GM19351 (cell line): ENCODE measurements at regions not wholly inside any gene's neighbourhood (a gene's known extent, or its start where the extent isn't known, plus 50 kb on each side); places are given as distances from the start of the nearest gene placed in this dataset.
A peak's percentile ranks its signal among the peaks of the same experiment; 100 is the strongest.

Experiments
- ATAC-seq: cut with Tn5 transposase; IDR thresholded peaks from one replicate; pipeline ENCODE4 v1.9.1; 2021; ENCODE audit warnings: mild to moderate bottlenecking, moderate library complexity; ENCODE audit not compliant: unreplicated experiment

DNA sequence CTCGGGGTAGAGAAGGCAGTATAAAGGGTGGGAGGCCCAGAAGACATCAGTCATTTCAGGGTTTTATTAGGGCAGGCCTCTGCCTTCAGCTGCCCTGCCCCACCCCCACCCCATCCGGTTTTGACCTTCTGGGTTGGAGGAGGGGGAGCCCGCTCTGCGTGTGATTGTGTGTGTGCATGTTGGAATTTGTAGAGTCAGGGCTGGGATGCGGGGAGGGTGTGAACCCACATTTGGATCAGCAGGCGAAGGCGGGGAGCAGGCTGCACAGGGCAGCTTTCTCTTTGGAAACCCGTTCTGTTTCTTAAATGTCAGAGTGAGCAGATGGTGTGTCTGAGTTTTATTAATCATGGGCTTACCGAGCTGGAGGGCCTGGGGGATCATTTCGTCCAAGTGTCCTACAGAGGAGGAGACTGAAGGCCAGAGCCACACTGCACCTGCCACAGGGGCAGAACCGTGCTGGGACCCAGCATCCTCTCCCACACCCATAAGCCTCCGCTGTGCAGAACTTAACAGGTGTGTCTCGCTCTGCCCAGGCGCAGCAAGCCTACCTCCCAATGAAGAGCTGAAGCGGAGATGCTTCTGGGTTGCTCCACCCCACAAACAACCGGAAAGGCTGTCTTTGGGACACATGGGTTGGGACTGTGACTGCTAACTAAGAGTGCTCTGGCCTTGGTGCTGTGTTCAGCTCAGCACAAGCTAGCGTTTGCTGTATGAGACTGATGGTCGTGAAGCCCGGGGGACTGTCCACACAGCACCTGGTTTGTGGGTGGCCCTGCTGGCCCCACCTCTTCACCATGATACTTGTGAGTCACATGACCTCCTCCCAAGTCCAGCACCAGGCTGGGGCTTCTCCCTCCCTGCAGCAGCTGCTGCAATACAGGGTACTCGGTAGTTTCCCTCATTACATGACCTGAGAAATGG lies 70.9 kb upstream of the GSE1 start:
- ATAC-seq: no peak

DNA sequence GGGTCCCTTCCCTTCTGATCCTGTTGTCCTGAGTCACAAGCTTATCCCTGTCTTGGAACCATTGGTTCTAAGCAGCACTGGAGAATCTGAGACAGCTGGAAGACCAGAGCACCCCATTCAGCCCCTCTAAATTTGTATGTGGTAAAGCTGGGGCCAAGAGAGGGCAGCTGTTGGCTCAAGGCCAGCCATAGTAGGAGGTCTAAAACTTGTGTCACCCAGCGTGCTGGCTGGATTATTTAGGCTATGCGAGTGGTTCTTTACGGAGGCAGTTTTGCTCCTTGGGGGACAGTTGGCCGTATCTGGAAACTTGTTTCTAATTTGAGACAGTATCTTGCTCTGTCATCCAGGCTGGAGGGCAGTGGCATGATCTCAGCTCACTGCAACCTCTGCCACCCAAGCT lies 69.6 kb upstream of the GSE1 start:
- ATAC-seq: no peak

DNA sequence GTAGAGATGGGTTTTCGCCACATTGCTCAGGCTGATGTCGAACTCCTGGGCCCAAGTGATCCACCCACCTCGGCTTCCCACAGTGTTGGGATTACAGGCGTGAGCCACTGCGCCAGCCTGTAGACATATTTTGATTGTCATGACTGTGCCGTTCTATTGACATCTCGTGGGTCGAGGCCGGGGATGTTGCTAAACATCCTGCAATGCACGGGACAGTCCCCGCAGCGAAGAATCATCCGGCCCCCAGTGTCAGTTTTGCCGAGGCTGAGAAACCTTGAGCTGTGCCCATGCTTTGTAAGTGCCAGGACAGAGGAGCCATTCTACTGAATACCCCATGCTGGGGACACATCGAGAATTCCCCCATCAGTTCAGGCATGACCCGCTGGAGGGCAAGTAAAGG lies 69.1 kb upstream of the GSE1 start:
- ATAC-seq: no peak

DNA sequence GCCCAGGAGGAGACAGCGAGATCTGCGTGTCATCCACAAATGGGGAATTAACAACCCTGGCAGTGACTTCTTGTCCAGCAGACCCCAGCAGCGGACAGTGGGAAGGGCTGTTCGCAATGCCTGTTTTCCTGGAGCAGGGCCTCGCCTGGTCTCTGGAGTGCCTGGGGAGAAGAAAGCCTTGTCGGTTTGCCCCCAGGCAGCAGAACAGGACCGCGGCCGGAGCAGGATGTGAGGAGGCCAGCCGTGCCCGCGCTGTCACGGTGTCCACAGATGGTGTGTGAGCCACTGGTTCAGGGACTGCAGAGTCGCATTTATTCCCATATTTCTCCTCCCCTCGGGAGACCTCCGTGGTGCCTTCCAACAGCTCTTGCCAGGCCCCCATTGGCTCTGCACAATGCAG lies 68.5 kb upstream of the GSE1 start:
- no peak for ATAC-seq

DNA sequence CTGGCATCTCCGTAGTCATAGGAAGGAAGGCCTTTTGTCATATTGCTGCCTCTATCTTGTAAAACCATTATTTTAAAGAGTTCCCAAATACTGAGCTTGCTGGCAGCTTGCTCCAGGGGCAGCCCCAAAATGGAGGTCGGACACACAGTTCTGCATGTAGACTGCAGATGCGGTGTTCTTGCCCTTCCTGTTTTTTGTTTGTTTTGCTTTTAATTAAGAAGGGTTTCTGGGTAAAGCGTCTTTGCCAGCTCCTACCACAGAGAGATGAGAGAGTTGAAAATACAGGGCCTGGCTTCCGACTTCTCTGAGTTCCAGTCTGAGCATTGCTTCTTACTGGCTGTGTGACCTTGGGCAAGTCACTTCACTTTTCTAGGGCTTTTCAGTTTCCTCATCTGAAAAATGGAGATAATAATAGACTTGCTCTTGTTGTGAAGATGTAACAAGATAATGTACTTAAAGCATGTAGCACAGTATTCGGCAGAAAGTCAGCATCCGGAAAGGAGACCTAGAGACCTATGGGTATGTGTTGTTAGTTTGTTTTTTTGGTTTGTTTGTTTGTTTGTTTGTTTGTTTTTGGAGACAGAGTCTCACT lies 67.8 kb upstream of the GSE1 start:
- ATAC-seq: no peak

DNA sequence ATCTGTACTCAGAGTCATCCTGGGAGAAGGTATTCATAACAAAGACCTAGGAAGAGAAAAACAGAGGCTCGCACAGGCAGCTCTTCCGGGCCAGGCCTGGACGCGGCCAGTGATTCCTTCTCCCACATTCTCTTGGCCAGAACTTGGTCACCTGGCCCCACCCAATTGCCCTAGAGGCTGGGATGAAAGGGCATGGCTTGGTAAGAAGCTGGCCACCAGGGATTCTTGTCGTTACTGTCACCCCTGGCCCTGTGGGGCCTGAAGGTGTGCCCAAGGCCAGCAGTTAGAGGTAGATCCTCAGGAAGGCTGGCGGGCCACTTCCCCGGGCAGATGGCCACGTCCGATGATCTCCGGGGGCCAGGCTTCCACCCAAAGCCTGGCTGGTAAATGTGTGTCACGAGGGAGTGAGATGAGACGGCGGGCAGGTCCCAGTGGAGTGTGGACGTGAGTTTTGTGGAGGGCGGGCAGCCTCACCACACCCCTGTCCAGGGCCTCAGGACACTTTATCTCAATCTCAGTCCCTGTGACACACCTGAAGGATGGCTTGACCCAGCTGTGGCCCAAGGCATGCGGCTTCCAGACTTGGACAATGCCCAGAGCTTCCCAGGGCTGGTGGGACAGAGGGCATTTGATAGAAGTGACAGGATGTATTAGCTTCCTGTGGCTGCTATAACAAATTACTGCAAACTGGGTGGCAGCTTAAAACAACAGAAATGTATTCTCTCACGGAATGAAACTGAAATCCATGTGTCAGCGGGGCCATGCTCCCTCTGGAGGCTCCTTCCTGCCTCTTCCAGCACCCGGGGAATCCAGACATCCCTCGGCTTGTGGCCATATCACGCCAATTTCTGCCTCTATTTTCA lies 66.3 kb upstream of the GSE1 start:
- ATAC-seq: no peak

DNA sequence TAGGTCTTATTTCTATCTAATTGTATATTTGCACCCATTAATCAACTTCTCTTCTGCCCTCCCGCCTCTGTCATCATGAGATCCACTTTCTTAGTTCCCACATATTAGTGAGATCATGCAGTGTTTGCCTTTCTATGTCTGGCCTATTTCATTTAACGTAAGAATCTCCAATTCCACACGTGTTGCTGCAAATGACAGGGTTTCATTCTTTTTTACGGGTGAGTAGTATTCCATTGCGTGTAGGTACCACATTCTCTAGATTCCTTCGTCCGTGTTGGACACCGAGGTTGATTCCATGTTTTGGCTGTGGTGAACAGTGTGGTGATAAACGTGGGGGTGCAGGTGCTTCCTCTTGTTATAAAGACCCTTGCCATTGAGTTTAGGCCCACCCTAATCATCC lies 64.7 kb upstream of the GSE1 start:
- ATAC-seq: no peak

DNA sequence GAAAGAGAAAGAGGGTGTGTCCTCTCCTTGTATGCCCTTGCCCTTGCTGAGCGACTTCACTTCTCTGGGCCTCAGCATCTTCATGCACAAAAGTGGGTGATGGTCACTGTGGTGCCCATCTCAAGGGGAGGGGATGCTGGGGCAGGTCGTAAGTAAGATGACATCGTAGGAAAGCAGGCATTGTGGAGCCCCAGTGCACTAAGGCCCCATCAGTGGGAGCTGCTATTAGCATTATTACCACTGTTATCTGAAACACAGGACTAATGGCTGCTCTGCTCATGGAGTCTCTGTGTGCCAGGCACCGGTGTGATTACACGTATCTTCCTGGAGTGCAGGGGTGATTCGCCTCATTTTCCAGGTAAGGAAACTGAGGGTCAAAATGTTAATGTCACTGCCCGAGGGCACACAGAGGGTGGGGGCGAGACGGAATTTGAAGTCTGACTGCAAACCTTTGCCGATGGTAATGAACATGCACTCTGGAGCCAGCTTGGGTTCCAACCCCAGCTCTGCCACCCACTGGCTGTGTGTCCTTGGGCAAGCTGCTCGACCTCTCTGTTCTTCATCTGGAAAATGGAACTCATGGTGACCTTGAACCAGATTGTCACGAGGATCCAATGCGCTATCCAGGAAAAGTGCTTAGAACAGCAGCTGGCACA lies 63.2 kb upstream of the GSE1 start:
- ATAC-seq: no peak

DNA sequence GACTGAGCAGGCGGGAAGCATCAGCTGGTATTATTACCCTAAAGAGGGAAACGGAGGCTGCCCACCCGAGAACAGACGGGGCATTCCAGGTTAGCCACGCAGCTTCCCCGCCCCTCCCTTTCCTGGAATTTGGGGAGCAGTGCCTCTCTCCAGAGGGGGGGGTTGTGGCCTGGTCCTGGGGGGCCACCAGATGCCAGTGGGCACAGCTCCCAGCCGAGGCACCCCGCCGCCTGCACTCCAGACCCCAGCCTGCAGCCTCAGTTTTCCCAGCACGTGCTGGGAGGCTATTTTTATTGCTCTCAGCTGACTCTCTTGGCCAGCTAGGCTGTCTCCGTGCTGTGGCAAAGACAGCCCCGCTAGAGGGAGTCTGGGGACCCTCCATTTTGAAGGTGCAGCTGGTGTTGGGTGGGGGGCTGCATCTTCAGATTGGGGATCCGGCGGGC lies 62.7 kb upstream of the GSE1 start:
- no peak for ATAC-seq

DNA sequence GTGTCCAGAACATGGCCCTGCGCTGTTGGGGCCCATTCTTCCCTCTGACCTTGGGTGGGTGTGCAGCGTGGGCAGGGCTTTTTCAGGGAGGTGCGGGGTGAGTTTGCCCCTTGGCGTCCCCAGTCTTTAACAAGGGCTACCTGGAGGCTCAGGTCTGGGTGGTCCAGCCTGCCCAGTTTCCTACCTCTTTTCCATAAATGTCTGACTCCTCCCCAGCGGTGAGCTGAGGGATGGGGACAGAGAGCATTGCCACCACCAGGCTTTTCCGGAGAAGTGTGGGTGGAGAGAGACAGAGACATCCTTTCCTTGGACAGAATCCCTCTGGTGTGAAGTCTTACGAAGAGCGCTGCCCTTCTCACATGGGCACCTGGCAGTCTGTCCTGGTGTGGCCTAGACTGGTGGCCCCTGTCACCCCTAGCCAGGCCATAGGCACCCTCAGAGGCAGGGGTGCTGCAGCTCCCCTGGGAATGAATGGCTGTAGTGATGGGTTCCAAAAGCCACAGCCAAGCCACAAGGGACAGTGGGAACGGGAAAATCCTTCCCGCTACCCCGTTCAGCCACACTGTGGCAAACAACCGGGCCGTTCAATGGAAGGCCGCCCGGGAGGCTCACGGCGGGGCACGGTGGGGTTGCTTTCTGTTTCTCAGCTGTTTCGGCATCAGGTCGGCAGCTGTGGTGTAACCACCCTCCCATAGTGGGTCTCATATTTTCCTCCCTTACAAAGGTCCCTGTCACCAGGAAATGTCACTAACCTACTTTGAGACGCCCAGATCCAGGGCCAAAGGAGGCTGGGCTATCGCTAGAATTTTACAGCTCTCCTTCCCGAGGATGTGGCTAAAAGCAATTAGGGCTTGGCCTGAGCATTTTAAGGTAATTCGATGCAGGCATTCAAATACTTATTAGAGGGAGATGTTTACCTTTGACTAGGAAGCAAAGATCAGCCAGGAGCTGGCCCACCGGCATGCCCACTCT lies 61.9 kb upstream of the GSE1 start:
- no peak for ATAC-seq

DNA sequence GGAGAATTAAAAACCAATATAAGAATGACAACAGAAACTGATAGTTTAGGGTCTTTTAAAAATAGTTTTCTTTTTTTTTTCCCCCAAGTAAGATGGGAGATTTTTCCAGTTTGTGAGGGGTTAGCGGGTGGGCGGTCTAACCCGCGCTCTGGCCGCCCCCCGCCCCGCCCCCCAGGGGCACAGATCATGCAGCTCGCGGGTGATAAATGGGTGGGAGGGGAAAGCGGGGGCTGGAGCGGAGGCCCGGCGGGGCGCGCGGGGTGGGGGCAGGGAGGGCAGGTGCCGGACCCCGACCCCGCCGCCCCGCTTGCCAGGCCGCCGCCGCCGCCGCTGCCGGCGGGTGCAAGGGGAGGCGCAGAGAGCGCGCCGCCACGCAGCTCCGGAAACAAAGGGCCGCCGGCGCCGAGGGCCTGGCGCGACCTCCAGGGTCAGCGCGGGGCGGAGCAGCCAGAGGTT lies 60.1 kb upstream of the GSE1 start:
- no peak for ATAC-seq

DNA sequence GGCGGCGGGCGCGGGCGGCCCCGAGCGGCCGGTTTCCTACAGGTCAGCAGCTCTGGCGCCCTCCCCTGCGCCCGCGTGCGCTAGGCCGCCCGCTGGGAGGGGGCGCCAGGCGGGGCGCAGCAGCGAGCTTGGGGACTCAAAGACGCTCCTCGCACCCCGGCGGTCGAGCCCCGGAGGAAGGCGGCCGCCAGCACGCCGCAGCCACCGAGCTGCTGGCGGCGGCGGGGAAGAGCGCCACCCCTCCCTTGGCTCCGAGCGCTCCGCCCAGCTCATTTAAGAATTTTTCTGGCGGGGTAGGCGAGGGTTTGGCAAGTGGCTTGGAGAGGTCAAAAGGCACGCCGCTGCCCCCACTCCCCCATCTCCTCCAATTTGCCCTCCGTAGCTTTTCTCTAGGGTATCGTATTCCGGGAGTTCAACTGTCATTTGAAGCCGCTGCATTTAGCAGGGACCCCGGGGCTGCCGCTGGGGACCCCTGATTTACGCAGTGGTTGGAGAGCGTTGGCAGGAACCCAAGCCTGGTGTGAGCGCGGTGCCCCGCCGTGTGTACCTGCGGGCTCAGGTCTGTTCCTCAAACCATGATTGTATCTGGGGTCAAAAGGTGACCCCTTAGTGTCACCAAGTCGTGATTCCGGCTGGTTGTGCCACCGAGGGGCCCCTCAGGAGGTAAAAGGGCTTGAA lies 59.5 kb upstream of the GSE1 start:
- peak; percentile 37 for ATAC-seq

DNA sequence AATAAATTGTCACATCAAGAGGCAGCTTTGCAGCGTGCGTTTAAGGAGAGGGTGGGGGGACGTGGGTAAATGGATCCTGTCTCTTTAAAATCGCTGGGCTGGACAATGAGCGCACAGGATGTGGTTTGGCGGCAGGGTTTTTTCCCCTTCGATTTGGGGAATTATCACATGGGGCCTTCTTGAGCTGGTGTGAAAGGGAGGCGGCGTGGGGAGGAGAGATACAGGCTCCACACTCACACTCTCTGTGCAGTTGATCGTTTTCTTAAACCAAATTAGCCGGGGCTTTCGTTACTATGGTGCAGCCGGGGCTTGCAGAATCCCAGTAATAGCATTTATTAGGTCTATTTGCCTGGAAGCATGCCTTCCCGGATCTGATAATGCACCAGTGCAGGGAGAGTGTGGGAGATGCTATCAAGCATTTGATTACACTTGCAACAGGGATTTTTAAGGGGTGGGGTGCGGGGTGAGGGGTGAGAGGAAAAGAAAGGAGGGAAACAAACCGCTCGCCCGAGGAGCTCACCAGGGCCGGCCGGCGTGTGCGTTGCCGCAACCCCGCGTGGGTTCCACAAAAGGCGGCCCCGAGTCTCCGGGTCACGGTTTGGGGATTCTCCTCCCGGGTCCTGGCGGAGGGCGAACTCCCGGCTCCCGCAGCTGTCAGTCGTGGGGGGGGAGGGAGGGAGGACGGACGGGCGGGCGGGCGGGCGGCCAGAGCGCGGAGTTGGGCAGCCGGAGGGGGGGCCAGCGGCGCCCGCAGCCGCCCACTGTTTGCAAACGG lies 58.8 kb upstream of the GSE1 start:
- ATAC-seq: peak; percentile 52

DNA sequence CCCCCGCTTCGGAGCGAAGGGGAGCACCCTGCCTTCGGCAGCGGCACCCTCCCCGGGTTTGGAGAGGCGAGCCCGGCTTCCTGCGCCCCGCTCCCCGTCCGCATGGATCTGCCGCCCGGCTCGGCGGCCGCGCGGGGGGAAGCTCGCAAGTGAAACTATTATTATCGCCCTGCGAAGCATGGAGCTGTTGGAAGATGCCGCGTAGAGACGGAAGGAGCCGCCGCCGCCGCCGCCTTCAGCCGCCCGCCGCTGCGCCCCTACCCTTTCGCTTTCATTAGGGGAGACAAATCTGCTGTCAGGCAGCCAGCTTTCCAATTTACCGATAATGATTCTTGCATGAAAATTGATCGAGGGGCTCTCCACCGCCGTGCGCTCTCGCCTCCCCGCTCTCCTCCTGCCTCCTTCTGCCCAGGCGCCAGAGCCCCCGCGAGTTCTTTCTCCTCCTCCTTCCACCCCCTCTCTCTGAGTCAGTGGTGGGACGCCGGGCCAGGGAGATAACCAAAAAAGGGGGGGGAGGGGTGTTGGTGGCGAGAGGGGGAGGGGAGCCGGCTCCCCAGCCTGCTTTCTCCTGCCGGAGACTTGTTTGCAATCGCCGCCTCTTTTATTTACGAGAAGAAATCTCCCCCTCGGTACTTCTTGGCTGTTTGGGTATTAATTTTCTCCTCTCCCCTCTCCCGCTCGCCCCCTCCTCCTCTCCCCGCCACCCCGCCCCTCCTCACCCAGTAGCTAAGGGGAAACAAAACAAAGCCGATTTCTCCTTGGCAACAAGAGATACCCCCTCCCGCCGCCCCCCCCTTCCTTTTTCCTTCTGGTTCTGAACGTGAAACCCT lies 58.0 kb upstream of the GSE1 start:
- no peak for ATAC-seq

DNA sequence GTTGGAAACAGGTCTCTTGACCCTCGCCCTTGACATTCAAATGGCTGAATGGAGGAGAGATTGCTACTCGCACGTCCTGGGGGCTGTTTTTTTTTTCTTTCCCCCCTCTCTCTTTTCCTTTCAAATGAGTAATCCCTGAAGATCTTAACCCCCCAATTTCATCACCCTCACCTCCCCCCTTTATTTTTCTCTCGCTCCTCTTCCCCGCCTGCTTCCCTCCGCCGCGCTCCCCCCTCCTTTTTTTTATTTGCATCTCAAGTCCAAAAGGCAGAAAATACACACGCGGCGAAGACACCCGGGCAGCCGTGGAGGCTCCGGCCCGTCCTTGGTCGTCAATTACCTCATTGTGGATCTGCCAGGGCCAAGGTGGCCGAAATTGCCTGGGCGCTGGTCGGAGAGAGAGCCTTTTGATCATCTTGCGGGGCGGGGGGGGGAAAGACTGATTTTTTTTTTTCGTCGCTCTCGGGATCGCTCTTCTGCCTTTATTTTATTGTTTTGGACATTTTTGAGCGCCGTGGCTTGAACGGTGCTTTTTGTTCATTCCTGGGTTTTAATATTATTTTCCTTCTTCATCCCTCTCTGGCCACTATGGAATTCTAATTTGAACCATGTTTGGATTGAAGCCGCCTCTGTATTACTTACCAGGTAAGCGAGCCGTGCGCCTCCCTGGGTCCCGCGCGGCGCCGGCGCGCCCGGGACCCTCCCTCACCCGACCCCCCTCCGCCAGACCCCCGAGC lies 57.2 kb upstream of the GSE1 start:
- ATAC-seq: no peak

DNA sequence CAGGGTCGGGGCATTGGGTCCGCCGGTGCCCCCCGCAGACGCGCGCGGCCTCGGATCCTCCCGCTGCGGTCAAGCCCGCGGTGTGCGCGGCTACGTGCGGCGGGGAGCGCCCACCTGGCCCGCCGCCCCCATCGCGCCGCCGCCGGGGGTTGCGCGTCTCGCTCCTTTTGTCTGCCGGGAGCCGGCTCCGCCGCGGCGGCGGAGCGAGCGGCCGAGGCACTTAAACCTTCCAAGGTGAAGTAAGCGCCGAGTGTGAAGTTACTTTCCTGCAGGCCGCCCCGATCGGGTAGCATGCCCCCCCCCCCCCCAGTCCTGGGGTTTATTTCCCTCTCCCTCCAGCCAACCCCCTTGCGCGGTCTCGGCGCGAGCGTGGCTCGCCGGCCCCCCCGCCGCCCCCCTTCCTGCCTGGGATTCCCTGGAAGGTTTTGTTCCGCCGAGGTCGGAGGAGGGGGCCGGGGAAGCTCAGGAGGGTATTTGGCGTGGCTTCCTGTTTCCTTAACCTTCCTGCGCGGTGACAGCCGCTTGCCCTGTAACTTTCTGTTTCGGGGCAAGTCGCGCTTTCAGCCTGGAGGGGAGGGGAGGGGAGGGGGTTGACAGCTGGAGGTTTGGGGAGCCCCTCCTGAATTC lies 56.6 kb upstream of the GSE1 start:
- peak; percentile 31 for ATAC-seq
